ENCODE measurements at regions not wholly inside any gene's neighbourhood (a gene's known extent, or its start where the extent isn't known, plus 50 kb on each side); places are given as distances from the start of the nearest gene placed in this dataset.

- no peak overlapping the region for H3K4me3 ChIP-seq
- H3K27ac Mint-ChIP-seq = no peak overlapping the region
- no peak for DNase-seq (ENCODE audit: low spot score)
- H3K4me3 Mint-ChIP-seq = no peak overlapping the region
- no peaks in the 10 kb centered on the region for H3K9me3 ChIP-seq (ENCODE audit: low read depth)
- no peak overlapping the region for H2AFZ ChIP-seq (replicated peaks)
- no peak overlapping the region for H3K27ac ChIP-seq
- H3K4me2 ChIP-seq = no peak overlapping the region
- peaks cover 12% of the 10 kb centered on the region for H3K27me3 Mint-ChIP-seq (ENCODE audit: insufficient read depth, low read depth)
- no peaks in the 10 kb centered on the region for H3K4me1 ChIP-seq
- H4K20me1 ChIP-seq (ENCODE audit: low read depth) = no peaks in the 10 kb centered on the region
- H3K9me3 Mint-ChIP-seq = peaks cover 15% of the 10 kb centered on the region
- TF ChIP-seq EZH2phosphoT487 (IDR thresholded peaks at IDR 0.05) (no peak), EZH2 (IDR thresholded peaks at IDR 0.05) (no peak)
- TF ChIP-seq, protein P1, sequence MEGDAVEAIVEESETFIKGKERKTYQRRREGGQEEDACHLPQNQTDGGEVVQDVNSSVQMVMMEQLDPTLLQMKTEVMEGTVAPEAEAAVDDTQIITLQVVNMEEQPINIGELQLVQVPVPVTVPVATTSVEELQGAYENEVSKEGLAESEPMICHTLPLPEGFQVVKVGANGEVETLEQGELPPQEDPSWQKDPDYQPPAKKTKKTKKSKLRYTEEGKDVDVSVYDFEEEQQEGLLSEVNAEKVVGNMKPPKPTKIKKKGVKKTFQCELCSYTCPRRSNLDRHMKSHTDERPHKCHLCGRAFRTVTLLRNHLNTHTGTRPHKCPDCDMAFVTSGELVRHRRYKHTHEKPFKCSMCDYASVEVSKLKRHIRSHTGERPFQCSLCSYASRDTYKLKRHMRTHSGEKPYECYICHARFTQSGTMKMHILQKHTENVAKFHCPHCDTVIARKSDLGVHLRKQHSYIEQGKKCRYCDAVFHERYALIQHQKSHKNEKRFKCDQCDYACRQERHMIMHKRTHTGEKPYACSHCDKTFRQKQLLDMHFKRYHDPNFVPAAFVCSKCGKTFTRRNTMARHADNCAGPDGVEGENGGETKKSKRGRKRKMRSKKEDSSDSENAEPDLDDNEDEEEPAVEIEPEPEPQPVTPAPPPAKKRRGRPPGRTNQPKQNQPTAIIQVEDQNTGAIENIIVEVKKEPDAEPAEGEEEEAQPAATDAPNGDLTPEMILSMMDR (IDR thresholded peaks at IDR 0.05) = no peak
- no peaks in the 10 kb centered on the region for H3K27me3 ChIP-seq
- peaks cover 2% of the 10 kb centered on the region for H3K4me1 Mint-ChIP-seq
- H3K36me3 ChIP-seq = no peaks in the 10 kb centered on the region
- H3K79me2 ChIP-seq (ENCODE audit: low read depth) = no peaks in the 10 kb centered on the region
- H3K9ac ChIP-seq = no peak overlapping the region
- H3K36me3 Mint-ChIP-seq = no peaks in the 10 kb centered on the region
- H3F3A ChIP-seq (ENCODE audit: low read depth) = no peaks in the 10 kb centered on the region
Measured at GRCh38 chr3:53969086-53969485, 77.4 kb upstream of the SELENOK start.

- Histone ChIP-seq H3F3A (ENCODE audit: low read depth) (no peaks in the 10 kb centered on the region), H3K27ac (no peak overlapping the region), H3K9me3 (ENCODE audit: low read depth) (no peaks in the 10 kb centered on the region), H4K20me1 (ENCODE audit: low read depth) (no peaks in the 10 kb centered on the region), H3K36me3 (no peaks in the 10 kb centered on the region), H3K9ac (no peak overlapping the region), H3K4me1 (no peaks in the 10 kb centered on the region), H3K27me3 (no peaks in the 10 kb centered on the region), H3K4me3 (no peak overlapping the region), H2AFZ (replicated peaks) (no peak overlapping the region), H3K4me2 (no peak overlapping the region), H3K79me2 (ENCODE audit: low read depth) (no peaks in the 10 kb centered on the region)
- H3K4me1 Mint-ChIP-seq = peaks cover 2% of the 10 kb centered on the region
- H3K27ac Mint-ChIP-seq = no peak overlapping the region
- peaks cover 9% of the 10 kb centered on the region for H3K9me3 Mint-ChIP-seq
- TF ChIP-seq EZH2phosphoT487 (IDR thresholded peaks at IDR 0.05) (no peak), EZH2 (IDR thresholded peaks at IDR 0.05) (no peak)
- TF ChIP-seq, protein P1 (IDR thresholded peaks at IDR 0.05) = no peak
- peaks cover 10% of the 10 kb centered on the region for H3K27me3 Mint-ChIP-seq (ENCODE audit: insufficient read depth, low read depth)
- no peaks in the 10 kb centered on the region for H3K36me3 Mint-ChIP-seq
- no peak overlapping the region for H3K4me3 Mint-ChIP-seq
- no peak for DNase-seq (ENCODE audit: low spot score)
Measured at GRCh38 chr3:53965291-53965690, 73.6 kb upstream of the SELENOK start.

- no peaks in the 10 kb centered on the region for H4K20me1 ChIP-seq (ENCODE audit: low read depth)
- no peaks in the 10 kb centered on the region for H3K27me3 ChIP-seq
- peaks cover 5% of the 10 kb centered on the region for H3K27me3 Mint-ChIP-seq (ENCODE audit: insufficient read depth, low read depth)
- no peaks in the 10 kb centered on the region for H3K4me1 ChIP-seq
- no peak overlapping the region for H3K27ac ChIP-seq
- H3K36me3 ChIP-seq = no peaks in the 10 kb centered on the region
- H3F3A ChIP-seq (ENCODE audit: low read depth) = no peaks in the 10 kb centered on the region
- no peaks in the 10 kb centered on the region for H3K9me3 ChIP-seq (ENCODE audit: low read depth)
- DNase-seq (ENCODE audit: low spot score) = no peak
- H2AFZ ChIP-seq (replicated peaks) = no peak overlapping the region
- no peak overlapping the region for H3K4me3 ChIP-seq
- H3K27ac Mint-ChIP-seq = no peak overlapping the region
- H3K4me3 Mint-ChIP-seq = no peak overlapping the region
- no peak overlapping the region for H3K9ac ChIP-seq
- peaks cover 4% of the 10 kb centered on the region for H3K9me3 Mint-ChIP-seq
- H3K36me3 Mint-ChIP-seq = no peaks in the 10 kb centered on the region
- TF ChIP-seq, protein P1 (IDR thresholded peaks at IDR 0.05) = no peak
- TF ChIP-seq EZH2 (IDR thresholded peaks at IDR 0.05) = no peak
- no peak for TF ChIP-seq EZH2phosphoT487 (IDR thresholded peaks at IDR 0.05)
- no peak overlapping the region for H3K4me2 ChIP-seq
- peaks cover 4% of the 10 kb centered on the region for H3K4me1 Mint-ChIP-seq
- H3K79me2 ChIP-seq (ENCODE audit: low read depth) = no peaks in the 10 kb centered on the region
Measured at GRCh38 chr3:53957831-53958230, 66.2 kb upstream of the SELENOK start.
